ENCODE measurements at regions not wholly inside any gene's neighbourhood (a gene's known extent, or its start where the extent isn't known, plus 50 kb on each side); places are given as distances from the start of the nearest gene placed in this dataset.

GRCh38 chr5:138625134-138625533 is 49.9 kb upstream of the HSPA9 start:
- DNase-seq (ENCODE audit: low read depth) = no peak
- no peak for TF ChIP-seq CTCF (IDR thresholded peaks at IDR 0.05; ENCODE audit: insufficient read depth, low read depth, low read length, missing control alignments)
- H3K4me3 ChIP-seq (ENCODE audit: low read length) = no peak overlapping the region
